ENCODE measurements at regions not wholly inside any gene's neighbourhood (a gene's known extent, or its start where the extent isn't known, plus 50 kb on each side); places are given as distances from the start of the nearest gene placed in this dataset.
"Not testable (repeated sequence)": the region's sequence is repeated elsewhere in the genome, so short reads cannot be mapped to it uniquely, and the experiment has no call there.

DNA sequence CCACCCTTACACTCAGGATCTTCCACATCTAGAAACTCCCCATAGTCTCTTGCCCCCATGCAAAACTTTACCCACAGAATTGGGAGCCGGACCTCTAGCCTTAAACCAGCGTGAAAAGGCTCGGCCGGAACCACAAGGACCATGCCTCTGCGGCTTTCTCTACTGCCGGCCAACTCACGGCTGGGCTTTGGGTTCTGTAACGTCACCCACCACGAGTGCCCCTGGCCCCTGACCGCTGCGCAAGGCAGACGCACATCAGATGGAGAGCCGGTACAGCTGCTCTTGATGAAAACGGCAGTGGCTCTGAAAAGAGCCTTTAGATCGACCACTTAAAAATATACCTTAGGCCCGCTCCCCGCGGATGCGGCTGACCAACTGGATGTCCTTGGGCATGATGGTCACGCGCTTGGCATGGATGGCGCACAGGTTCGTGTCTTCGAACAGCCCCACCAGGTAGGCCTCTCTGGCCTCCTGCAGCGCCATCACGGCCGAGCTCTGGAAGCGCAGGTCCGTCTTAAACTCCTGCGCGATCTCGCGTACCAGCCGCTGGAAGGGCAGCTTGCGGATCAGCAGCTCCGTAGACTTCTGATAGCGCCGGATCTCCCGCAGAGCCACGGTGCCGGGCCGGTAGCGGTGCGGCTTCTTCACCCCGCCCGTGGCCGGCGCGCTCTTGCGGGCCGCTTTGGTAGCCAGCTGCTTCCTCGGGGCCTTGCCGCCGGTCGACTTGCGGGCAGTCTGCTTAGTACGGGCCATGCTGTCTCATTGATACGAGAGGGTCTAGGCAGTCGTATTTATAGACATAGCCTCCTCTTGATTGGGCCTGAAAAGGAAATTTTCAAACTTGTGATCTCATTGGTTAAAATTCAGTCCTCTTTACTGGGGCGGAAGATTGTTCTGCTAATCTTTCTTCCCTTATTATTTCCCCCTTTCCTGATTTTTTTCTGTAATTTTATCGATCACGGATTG, 66.3 kb downstream of the FAM72C start:
- not testable (repeated sequence) for DNase-seq

DNA sequence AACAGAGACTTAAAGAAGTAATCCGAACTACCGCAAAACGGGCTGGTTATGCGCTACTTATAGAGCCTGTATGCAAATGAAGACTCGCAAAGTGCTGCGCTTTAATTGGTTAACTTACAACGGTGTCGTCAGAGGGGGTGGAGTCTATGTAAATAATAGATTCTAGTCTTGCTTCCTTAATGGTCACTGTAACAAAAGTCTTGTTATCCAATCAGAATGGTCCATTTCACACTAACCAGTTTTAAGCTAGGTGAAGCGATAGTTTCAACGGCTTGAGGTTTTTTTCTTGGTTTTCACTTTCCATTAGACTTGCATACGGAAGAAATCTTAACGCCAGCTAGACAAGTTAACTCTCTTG, 67.2 kb downstream of the FAM72C start:
- not testable (repeated sequence) for DNase-seq

DNA sequence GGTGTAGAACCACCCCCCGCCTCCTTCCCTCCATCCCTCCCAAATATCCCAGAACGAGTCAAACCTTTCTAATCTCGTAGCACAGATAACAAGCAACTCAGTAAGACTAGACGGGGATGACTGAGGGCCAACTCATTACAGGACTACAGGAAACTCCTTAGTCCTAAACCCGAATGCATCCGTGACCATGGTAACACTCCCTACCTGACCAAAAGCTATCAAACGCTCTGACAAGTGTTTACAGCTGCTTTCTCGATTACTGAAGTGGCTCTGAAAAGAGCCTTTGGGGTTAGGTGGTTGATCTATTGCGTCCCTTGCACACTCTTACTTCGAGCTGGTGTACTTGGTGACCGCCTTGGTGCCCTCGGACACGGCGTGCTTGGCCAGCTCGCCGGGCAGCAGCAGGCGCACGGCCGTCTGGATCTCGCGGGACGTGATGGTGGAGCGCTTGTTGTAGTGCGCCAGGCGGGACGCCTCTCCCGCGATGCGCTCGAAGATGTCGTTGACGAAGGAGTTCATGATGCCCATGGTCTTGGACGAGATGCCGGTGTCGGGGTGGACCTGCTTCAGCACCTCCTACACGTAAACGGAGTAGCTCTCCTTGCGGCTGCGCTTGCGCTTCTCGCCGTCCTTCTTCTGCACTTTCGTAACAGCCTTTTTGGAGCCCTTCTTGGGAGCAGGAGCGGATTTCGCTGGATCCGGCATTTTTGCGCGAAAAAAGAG, 67.7 kb downstream of the FAM72C start:
- DNase-seq: not testable (repeated sequence)

DNA sequence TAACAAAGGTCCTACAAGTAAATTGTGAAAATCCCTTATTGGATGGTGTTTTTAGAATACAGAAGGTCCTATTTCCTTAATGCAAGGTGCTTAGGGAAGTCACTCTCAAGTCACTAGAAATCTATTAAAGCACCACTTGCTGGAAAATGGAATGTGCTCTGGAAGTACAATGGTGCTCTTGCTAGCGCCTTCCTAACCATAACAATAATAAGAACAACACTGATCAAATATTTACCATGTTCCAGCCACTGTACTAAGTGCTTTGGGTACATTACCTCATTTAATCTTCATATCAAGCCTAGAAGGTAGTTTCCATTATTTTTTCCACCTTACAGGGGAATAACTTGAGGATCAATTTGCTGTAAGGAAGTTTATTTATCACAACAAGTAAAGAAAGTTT, 75.4 kb downstream of the FAM72C start:
- DNase-seq: not testable (repeated sequence)

DNA sequence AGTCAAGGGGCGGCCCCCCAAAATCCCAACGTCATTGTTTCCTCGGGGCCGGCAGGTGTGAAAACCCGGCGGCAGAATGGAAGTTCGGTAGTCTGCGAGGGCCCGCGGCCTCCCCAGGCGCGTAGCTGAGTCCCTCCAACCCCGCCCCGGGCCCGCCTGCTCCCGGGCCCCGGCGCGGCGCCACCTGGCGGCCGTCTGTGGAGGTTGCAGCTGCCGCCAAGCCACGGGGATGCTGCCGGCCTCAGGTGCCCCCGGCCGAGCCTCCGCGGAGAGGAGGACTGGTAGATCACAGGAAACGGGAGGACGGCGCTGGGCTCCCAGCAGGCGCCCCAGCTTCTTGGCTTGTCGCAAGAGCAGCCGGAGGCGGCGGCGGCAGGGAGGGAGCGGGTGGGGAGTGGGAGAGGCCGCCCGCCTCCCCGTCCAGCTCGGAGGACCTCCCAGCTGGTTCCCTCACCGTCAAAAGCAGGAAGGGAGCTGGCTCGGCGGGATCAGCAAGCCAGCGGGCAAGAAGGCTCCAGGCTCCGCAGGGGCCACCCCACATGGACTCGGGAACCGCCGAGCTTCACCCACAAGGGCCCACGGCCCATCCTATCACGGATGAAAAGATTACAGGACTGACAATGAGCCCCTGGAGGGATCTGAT, 86.7 kb downstream of the FAM72C start:
- DNase-seq: peak; percentile 14

DNA sequence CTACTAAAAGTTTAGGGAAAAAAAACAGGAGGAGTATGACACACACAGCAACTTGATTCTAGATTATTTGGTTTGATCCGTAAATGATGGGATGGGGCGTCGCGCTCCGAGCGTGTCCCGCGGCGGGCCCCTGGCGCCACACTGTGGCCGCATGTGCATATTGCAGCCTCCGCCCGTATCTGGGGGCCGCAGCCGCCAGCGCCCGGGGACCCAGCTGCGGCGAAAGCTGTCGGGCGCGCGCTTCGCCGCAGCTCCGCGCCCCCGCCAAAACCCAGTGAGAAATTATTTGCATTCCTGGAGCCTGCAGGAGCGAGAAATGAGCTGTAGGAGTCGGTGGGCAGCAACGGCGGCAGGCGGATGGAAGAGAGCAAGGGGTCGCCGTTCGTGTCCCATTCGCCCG, 87.3 kb downstream of the FAM72C start:
- DNase-seq: not testable (repeated sequence)

DNA sequence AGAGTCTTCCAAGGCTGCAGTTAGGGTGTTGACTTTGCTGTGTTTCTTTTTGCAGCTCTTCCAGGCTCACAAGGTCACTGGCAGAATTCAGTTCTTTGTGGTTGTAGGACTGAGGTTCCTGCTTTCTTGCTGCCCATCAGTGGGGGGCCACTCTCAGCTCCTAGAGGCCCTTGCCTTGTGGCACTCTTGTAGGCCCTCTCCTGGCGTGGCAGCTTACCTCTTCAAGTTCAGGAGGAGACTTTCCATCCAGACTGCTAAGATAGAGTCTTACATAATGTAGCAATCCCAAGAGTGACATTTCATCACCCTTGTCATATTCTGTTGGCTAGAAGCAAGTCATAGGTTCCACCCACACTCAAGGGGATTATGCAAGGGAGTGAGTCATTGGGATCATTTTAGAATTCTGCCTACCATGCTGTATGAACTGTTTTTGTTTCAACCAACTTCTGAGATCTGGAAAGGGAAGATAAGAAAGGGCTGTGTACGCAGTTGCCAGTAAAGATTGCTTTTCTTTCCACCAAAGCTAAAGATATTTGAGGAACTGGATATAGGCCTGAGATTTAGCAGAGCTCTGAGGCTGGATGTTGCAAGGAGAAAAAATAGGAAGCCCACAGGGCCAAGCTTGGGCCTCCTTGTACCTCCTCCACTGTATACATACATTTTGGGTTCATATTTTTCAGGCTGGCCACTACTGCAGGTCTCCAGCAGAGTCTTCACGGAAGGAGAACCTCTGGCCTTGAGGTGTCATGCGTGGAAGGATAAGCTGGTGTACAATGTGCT, 91.8 kb downstream of the FAM72C start:
- not testable (repeated sequence) for DNase-seq

DNA sequence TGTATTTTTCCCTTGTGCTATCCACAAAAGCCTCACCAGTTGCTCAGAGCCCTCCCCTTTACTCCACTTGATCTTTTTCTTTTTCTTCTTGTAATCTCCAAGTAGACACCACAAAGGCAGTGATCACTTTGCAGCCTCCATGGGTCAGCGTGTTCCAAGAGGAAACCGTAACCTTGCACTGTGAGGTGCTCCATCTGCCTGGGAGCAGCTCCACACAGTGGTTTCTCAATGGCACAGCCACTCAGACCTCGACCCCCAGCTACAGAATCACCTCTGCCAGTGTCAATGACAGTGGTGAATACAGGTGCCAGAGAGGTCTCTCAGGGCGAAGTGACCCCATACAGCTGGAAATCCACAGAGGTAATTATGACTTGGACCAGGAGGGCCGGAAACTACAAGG, 95.8 kb downstream of the FAM72C start:
- not testable (repeated sequence) for DNase-seq

DNA sequence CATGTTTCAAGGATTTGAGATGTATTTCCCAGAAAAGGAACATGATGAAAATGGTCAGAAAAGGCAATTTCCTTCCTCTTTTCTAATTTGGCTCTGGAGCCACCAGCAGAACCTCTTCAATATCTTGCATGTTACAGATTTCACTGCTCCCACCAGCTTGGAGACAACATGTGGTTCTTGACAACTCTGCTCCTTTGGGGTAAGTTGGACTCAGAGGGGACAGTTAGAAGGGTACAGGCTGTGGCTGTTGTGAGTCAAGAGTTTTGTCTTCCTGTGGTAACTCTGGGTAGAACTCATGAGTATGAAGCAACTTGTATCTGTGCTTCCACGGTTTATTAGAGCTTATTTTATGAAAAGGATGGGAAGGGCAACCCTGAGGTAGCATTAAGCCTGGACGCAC, 97.2 kb downstream of the FAM72C start:
- DNase-seq: not testable (repeated sequence)

DNA sequence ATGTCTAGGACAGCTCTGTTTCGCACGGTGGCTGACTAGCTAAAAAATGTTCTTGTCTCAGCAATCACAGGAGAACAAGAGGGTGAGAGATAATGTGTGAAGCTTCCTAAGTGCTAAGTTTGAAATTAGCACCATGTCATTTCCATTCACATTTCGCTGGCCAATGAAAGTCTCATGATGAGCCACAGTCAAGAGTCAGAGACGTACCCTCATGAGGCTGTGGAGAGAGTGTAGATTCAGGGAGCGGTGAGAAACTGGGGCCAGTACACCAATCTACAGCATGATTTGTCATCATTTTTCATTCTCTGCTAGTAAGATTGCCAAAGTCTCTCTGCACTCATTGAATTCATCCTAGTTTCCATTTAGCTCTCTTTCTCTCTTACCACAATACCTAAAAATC, 98.1 kb downstream of the FAM72C start:
- not testable (repeated sequence) for DNase-seq

DNA sequence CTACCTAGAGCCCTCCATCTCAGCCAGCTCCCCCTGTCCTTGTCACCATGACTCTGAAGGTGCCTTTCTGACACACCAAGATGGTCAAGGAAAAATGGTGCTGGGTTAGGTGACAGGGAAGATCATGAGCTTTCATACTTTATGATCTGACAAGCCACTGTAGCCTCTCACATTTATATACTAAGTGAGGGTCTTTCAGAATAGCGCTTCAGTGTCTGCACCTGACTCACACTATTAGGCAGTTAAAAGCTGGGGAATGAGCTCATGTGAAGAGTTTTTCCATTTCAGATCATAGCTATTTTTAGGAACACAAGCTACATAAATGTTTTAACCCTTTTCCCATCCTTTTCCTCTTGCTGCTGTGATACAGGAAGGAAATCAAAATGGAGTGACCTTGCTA, 101.4 kb downstream of the FAM72C start:
- DNase-seq: not testable (repeated sequence)

DNA sequence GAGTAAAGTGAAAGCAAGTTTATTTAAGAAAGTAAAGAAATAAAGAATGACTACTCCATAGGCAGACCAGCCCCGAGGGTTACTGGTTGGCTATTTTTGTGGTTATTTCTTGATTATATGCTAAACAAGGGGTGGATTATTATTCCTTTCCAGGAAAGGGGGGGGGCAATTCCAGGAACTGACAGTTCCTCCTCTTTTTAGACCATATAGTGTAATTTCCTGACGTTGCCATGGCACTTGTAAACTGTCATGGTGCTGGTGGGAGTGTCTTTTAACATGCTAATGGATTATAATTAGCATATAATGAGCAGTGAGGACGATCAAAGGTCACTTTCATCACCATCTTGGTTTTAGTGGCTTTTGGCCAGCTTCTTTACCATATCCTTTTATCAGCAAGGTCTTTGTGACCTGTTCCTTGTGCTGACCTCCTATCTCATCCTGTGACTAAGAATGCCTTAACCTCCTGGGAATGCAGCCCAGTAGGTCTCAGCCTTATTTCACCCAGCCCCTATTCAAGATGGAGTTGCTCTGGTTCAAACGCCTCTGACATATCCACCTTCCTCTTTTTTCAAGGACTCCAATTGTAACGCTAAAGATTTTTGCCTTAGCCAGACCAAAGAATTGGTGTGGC, 104.1 kb downstream of the FAM72C start:
- DNase-seq: not testable (repeated sequence)

DNA sequence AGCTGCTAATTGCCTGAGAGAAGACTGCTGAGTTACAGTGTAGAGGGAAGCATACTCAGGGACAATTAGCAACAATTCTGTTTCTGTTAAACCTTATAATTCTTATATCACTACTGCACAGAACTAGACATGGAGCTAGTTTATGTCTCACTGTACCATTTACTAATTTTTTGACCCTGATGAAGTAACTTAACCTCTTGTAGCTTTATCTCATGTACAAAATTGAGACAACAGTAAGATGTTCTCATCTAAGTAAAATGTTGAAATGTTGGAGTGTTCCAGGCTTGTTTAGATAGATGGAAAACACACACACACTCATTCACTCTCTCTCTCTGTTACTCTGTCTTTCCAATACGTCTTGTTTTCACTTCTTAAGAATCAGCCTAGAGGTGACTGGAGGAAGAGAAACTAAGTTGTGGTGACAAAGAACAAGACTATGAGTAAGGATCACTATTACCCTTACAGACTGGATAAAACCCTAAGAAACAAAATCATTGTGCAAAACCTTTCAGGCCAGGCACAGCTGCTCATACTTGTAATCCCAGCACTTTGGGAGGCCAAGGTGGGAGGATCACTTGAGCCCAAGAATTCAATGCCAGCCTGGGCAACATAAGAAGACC, 107.8 kb downstream of the FAM72C start:
- not testable (repeated sequence) for DNase-seq

DNA sequence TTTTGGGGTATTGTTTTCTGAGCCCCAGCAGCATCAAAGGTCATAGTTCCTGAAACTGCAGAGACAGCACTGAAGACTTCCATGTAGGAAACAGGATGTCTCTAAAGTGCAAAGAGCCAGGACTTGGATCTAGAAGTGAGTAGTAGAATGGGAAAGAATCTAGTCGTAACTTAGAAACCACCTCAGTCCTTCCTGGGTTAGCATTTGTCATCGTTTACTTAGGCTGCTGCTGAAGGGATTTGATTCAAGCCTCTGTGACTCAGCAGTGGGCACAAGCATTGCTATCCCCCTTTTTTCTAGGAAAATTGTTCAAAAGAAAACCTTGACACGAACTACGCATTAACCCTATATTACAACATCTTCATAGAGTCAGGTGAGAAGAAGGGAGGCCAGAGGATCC, 109.1 kb downstream of the FAM72C start:
- not testable (repeated sequence) for DNase-seq

DNA sequence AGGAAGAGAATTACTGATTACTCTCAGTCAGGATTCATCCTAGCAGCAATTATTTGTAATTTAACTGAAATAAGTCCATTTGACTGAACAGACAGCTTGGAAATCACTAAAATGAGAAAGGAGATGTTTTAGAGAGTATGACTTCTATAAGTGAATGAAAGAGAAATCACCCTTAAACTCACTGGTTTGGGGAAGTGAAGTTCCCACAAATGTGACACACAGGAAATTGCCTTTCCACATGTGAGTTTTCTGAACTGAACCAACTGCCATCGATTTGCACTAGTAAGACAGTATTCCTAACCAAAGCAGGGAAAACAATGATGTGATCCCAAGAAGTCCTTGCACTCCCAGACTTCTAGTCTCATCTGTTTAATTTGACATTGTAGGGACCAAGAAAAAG, 110.5 kb downstream of the FAM72C start:
- not testable (repeated sequence) for DNase-seq

DNA sequence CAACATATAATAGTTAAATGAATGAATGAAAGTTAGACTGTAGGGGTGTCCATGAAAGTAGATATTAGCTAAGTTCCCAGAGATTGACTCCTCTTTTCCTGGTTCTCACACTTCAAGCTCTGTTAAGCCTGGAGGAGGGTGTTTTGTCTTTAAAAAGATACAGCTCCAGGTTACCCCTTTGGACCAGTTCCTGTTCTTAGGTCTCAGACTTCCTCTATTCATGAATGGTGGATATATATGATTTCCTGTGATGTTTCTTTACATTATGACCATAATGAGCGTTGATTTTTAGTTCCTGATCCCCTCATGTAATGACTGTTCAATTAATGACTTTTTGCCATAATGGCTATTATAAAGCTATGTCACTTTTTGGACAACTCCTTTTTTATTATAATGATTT, 115.9 kb downstream of the FAM72C start:
- DNase-seq: not testable (repeated sequence)

DNA sequence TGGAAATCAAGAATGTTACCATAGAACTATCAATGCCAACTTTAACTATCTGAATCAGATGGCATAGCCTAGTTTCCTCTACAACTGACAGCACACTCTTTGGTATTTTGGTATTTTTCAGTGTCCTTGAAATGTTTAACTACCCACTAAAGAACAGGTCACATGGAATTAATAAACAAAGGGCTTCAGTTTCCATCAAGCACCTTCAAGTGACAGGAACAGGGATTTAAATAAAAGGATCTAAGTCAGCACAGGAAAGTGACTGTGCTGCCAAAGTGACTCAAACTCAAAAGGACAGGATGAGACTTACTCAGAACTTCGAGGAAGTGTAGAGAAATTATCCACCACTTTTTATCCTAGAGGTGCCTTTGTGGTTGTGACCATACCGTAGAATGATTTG, 117.7 kb downstream of the FAM72C start:
- not testable (repeated sequence) for DNase-seq

DNA sequence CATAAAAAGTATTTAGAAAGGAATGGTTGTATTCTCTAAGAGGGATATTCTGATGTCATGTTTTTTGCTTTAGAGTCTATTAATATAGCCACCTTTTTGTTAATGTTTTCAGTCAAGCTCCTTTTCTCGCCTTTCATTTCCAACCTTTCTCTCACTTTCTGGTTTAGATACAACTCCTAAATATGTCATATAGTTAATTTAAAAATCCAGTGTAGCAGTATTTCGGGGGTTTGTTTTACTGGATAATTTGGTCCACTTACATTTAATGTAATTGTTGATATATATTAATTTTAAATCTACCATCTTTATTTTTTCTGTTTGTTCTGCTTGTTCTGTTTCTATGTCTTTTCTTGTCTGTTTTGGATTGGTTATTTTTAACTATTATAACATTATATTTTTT, 121.1 kb downstream of the FAM72C start:
- not testable (repeated sequence) for DNase-seq

DNA sequence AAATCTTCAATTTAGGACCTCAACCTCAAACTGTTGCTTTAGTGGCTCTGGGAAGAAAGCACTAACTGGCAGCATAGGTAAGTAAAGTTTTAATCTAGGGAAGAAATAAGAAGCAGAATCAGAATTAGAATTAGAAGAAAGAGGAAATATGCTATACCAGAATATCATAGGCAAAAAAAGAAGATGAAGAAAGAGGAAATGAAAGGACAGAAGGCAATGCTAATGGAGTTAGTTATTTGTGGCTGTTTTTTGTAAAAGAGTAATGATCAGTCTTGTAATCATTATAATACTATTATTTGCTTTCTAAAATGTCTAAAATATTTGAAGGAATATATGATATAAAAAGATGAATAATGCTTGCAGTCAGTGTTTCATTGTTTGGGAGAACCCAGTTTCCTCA, 122.9 kb downstream of the FAM72C start:
- DNase-seq: not testable (repeated sequence)

DNA sequence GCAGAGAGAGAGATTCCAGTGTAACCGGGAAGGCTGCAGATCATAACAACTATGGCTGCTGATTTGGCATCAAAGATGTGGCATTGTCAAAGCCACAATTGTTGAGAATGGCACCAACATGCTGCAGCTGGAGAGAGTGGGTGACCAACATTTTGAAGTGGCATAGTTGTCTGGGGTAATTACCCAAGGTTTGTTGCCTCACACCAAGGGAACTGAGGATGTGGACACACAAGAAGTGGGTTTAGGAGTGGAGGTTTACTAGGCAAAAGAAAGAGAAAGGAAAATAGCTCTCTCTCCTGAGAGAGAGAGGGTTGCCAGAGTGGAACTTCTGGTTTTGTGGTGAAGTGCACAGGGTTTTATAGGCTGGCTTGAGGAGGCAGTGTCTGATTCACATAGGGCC, 126.6 kb downstream of the FAM72C start:
- DNase-seq: not testable (repeated sequence)

DNA sequence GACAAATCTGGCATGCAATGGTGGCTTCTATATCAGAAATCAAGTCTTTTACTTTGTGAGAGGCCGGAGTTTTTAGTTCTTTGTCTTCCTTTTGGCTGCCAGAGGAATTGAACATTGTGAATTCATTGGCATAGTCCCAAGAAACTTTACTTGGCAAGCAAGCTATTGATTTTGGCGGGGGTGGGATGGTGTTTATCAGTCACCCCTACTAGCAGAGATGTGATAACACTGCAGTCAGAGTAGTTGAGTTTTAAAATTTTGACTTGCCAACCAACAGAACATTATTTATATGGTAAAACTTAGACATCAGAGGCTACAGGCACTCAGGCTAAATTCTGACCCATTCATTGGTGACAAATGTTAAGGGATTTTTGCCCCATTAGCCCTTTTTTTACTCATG, 129.7 kb downstream of the FAM72C start:
- DNase-seq: not testable (repeated sequence)

DNA sequence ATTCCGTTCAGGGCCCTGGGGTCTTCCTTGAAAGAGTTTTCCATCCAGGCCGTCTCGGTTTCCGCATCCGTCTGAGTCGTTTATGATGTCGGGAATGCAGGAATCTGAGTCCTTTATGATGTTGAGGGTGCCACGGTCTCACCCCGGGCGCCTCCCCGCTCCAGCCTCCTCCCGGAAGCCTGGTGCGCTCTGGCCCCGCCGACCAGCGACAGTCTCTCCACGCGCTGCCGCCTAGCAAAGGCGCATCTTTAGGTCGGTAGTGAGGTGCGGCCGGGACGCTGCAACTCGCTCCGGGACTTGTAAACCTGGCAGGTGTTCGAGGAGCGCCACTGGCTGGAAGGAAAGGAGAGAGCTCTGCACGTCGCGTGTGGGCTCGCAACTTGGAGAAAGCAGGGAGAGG, 132.6 kb downstream of the FAM72C start:
- not testable (repeated sequence) for DNase-seq

Measured in NCI-H1436 (cell line).